OCI-LY7 (cell line): ENCODE measurements at regions not wholly inside any gene's neighbourhood (a gene's known extent, or its start where the extent isn't known, plus 50 kb on each side); places are given as distances from the start of the nearest gene placed in this dataset.

Source experiments
- CTCF ChIP-seq: fragments of 200-600 bp; sonication (generic); conservative IDR thresholded peaks from 2 replicates; pipeline ENCODE4 v1.5.1; 2014; ENCODE audit warnings: mild to moderate bottlenecking, antibody characterized with exemption, low read length, moderate library complexity, mixed read lengths
- EZH2phosphoT487 ChIP-seq: fragments of 200-600 bp; sonication (generic); IDR thresholded peaks from 2 replicates; pipeline ENCODE4 v1.6.1; 2018; ENCODE audit warnings: low read depth, borderline replicate concordance, mild to moderate bottlenecking, mixed run types, antibody characterized with exemption, low read length, moderate library complexity, mixed read lengths

DNA sequence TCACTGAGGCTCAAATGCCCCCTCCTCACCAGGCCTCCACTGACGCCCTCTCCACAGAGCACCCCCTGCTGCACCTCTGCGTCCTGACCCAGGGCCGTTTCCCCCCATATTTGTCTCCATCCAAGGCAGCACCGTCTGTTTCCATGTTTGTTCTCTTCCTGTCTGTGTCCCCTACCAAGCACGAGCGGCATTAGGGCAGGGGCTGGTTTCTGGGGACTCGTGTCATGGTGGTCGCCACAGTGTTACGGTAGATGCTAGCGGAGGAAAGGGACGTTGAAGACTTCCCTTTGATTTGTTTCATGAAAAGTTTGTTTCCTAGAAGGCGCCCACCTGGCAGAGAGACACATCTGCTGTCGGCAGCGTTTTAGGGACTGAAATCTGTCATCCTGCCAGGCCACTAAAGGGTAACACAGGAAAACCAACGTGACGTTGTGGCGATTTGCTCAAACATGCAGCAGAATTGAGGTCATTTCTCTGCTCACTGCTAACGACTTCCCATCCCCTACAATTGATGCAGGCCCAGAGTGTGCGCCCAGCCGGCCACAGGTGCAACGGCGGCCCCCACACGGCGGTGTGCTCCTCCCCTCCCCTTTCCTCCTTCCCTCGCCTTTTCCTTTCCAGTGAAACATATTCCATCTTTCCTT is 79.3 kb upstream of the IRX4 start:
- TF ChIP-seq CTCF (no peak), EZH2phosphoT487 (no peak)
